PC-9 (cell line): ENCODE measurements at regions not wholly inside any gene's neighbourhood (a gene's known extent, or its start where the extent isn't known, plus 50 kb on each side); places are given as distances from the start of the nearest gene placed in this dataset.

Experiments
- EZH2 ChIP-seq: fragments of 200-600 bp; sonication (generic); IDR thresholded peaks from 2 replicates; pipeline ENCODE4 v1.8.0; 2017; ENCODE audit warnings: antibody characterized with exemption, low read depth
- TF ChIP-seq, protein P1 (sequence below): fragments of 200-600 bp; sonication (generic); conservative IDR thresholded peaks from 2 replicates; pipeline ENCODE4 v1.6.1; 2017; ENCODE audit warnings: mixed run types, antibody characterized with exemption, mild to moderate bottlenecking, moderate library complexity

DNA sequence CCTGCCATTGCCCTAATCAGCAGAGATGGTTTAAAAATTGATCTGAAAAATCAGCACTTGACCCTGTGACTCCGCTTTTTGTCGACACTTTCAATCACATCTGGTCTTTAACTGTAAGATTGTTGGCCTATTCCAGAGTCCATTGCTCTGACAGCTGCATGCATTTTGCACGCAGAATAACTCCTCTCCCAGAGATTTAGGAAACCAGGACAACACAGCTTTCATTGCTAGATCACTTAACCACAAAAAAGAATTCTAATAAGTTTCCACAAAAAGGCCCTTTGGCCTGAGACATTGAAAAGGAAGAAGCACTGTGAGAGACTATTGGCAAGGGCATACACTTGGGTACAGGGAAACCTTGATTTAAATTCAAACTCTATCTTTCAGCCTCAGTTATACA lies 373.1 kb downstream of the TGFB2 start:
- no peak for TF ChIP-seq EZH2
- TF ChIP-seq, protein P1, sequence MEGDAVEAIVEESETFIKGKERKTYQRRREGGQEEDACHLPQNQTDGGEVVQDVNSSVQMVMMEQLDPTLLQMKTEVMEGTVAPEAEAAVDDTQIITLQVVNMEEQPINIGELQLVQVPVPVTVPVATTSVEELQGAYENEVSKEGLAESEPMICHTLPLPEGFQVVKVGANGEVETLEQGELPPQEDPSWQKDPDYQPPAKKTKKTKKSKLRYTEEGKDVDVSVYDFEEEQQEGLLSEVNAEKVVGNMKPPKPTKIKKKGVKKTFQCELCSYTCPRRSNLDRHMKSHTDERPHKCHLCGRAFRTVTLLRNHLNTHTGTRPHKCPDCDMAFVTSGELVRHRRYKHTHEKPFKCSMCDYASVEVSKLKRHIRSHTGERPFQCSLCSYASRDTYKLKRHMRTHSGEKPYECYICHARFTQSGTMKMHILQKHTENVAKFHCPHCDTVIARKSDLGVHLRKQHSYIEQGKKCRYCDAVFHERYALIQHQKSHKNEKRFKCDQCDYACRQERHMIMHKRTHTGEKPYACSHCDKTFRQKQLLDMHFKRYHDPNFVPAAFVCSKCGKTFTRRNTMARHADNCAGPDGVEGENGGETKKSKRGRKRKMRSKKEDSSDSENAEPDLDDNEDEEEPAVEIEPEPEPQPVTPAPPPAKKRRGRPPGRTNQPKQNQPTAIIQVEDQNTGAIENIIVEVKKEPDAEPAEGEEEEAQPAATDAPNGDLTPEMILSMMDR, result no peak
